Prostate gland (tissue), 2 donors: ENCODE measurements at regions not wholly inside any gene's neighbourhood (a gene's known extent, or its start where the extent isn't known, plus 50 kb on each side); places are given as distances from the start of the nearest gene placed in this dataset.

Experiments
- POLR2AphosphoS5 ChIP-seq: sonication (generic); formaldehyde crosslinking; IDR thresholded peaks from one replicate; pipeline ENCODE4 v1.6.1; 2017; ENCODE audit warnings: antibody characterized with exemption
- TF ChIP-seq, protein P1 (sequence below), 4 experiments: fragments of 200-600 bp in 2 of 4; fragments of 450-650 bp in 2 of 4; sonication (generic) in 2 of 4; IDR thresholded peaks; 1 replicate in 3 of 4; 2 replicates in 1 of 4; pipeline ENCODE4 v1.5.1; 2016 to 2019; ENCODE audit warnings: antibody characterized with exemption in 4 of 4, mild to moderate bottlenecking in 2 of 4, moderate library complexity in 2 of 4

DNA sequence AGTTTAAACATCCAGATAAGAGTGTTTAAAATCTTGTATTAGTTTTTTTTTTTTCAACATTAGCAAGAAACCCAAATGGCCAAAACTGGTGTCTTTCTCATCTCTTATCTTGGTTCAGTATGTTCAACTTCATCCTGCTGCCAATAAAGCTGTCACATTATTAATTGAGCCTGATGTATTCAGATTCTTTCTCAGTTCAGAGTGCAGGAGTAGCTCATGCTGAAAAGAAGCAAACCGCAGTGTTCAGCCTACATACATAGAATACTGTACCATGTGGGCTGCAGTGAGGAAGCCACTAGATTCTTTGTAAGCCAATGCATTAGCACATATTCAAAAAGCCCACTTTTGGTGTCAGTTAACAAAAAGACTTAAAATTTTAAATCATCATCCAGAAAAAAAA is 76.2 kb downstream of the C18orf54 start:
- TF ChIP-seq, protein P1, sequence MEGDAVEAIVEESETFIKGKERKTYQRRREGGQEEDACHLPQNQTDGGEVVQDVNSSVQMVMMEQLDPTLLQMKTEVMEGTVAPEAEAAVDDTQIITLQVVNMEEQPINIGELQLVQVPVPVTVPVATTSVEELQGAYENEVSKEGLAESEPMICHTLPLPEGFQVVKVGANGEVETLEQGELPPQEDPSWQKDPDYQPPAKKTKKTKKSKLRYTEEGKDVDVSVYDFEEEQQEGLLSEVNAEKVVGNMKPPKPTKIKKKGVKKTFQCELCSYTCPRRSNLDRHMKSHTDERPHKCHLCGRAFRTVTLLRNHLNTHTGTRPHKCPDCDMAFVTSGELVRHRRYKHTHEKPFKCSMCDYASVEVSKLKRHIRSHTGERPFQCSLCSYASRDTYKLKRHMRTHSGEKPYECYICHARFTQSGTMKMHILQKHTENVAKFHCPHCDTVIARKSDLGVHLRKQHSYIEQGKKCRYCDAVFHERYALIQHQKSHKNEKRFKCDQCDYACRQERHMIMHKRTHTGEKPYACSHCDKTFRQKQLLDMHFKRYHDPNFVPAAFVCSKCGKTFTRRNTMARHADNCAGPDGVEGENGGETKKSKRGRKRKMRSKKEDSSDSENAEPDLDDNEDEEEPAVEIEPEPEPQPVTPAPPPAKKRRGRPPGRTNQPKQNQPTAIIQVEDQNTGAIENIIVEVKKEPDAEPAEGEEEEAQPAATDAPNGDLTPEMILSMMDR (IDR thresholded peaks at IDR 0.05), result no peak
- TF ChIP-seq POLR2AphosphoS5, result no peak
